ENCODE measurements at regions not wholly inside any gene's neighbourhood (a gene's known extent, or its start where the extent isn't known, plus 50 kb on each side); places are given as distances from the start of the nearest gene placed in this dataset.

DNA sequence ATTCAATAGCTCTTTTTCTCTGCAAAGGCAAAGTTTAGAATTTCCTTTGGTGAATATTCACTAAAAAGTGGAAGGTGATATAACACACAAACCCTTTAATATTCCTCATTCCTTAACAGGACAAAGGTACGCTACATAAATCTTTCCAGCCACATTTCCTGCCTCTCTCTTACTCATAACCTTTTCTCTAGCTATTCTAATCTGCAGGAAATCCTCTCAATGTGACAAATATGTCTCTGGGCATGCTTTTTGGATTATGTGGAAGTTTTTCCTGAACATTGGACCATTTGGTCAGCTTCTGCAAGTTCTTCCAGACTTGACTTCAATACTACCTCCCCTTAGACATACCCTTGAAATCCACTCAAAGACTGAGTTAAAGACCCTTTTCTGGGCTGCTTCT, 186.3 kb upstream of the TUSC1 start:
- TF ChIP-seq TCF12 (IDR thresholded peaks at IDR 0.05; ENCODE audit: low read depth) = no peak
- no peak for TF ChIP-seq EP300 (IDR thresholded peaks at IDR 0.05; ENCODE audit: borderline replicate concordance)

All from Ishikawa (cell line).